T-helper 17 cell (primary cell): ENCODE measurements at regions not wholly inside any gene's neighbourhood (a gene's known extent, or its start where the extent isn't known, plus 50 kb on each side); places are given as distances from the start of the nearest gene placed in this dataset.

Experiments
- ATAC-seq: fragments of 150-1000 bp; cut with Tn5 transposase; 2 replicates; pipeline ENCODE4 v1.10.0; 2021; ENCODE audit warnings: mild to moderate bottlenecking, moderate library complexity
- DNase-seq, 3 donors: peaks; one replicate each; pipeline versions ENCODE4 v3.0.0 to v3.0.0-alpha.2; 2020 to 2021
- H3K9me3 ChIP-seq: one replicate; pipeline ENCODE4 v1.7.0; 2013; ENCODE audit warnings: low read length, mild to moderate bottlenecking; ENCODE audit not compliant: control insufficient read depth, poor library complexity, severe bottlenecking
- H3K27ac Mint-ChIP-seq: one replicate; pipeline ENCODE4 v1.8.0; 2022; ENCODE audit warnings: mild to moderate bottlenecking, moderate library complexity, mixed read lengths
- H3K27me3 Mint-ChIP-seq: one replicate; pipeline ENCODE4 v1.8.0; 2022; ENCODE audit warnings: mixed read lengths
- H3K36me3 Mint-ChIP-seq: one replicate; pipeline ENCODE4 v1.8.0; 2022; ENCODE audit warnings: low read depth, mixed read lengths
- H3K4me1 Mint-ChIP-seq: one replicate; pipeline ENCODE4 v1.8.0; 2022; ENCODE audit warnings: mild to moderate bottlenecking, mixed read lengths
- H3K4me3 Mint-ChIP-seq: one replicate; pipeline ENCODE4 v1.8.0; 2022; ENCODE audit warnings: mild to moderate bottlenecking, moderate library complexity, mixed read lengths

GRCh38 chr12:115489253-115489652 is 788.2 kb downstream of the MED13L start:
- DNase-seq (no peak), ATAC-seq (no peak)
- H3K4me3 Mint-ChIP-seq: no peak overlapping the region
- no peaks in the 10 kb centered on the region for H3K27me3 Mint-ChIP-seq
- H3K9me3 ChIP-seq: peaks cover 3% of the 10 kb centered on the region
- H3K36me3 Mint-ChIP-seq: no peaks in the 10 kb centered on the region
- H3K4me1 Mint-ChIP-seq: no peaks in the 10 kb centered on the region
- H3K27ac Mint-ChIP-seq: no peak overlapping the region

GRCh38 chr12:115485967-115486366 is 791.5 kb downstream of the MED13L start:
- no peak overlapping the region for H3K27ac Mint-ChIP-seq
- H3K4me3 Mint-ChIP-seq: no peak overlapping the region
- H3K9me3 ChIP-seq: peaks cover 3% of the 10 kb centered on the region
- H3K4me1 Mint-ChIP-seq: no peaks in the 10 kb centered on the region
- ATAC-seq (no peak), DNase-seq (no peak)
- no peaks in the 10 kb centered on the region for H3K27me3 Mint-ChIP-seq
- no peaks in the 10 kb centered on the region for H3K36me3 Mint-ChIP-seq

- no peak overlapping the region for H3K27ac Mint-ChIP-seq
- no peaks in the 10 kb centered on the region for H3K27me3 Mint-ChIP-seq
- no peaks in the 10 kb centered on the region for H3K4me1 Mint-ChIP-seq
- ATAC-seq (no peak), DNase-seq (no peak)
- H3K36me3 Mint-ChIP-seq: no peaks in the 10 kb centered on the region
- no peak overlapping the region for H3K4me3 Mint-ChIP-seq
- peaks cover 3% of the 10 kb centered on the region for H3K9me3 ChIP-seq
These were observed 792.0 kb downstream of the MED13L start for GRCh38 chr12:115485503-115485902.

- H3K36me3 Mint-ChIP-seq: no peaks in the 10 kb centered on the region
- no peaks in the 10 kb centered on the region for H3K4me1 Mint-ChIP-seq
- no peak overlapping the region for H3K27ac Mint-ChIP-seq
- DNase-seq (no peak), ATAC-seq (no peak)
- H3K4me3 Mint-ChIP-seq: no peak overlapping the region
- H3K9me3 ChIP-seq: no peaks in the 10 kb centered on the region
- H3K27me3 Mint-ChIP-seq: no peaks in the 10 kb centered on the region
These were observed 794.5 kb downstream of the MED13L start for GRCh38 chr12:115482943-115483342.

GRCh38 chr12:115481141-115481540 is 796.4 kb downstream of the MED13L start:
- no peaks in the 10 kb centered on the region for H3K36me3 Mint-ChIP-seq
- no peaks in the 10 kb centered on the region for H3K27me3 Mint-ChIP-seq
- no peak overlapping the region for H3K27ac Mint-ChIP-seq
- no peak for DNase-seq
- ATAC-seq: no peak
- H3K4me3 Mint-ChIP-seq: no peak overlapping the region
- no peaks in the 10 kb centered on the region for H3K4me1 Mint-ChIP-seq
- no peaks in the 10 kb centered on the region for H3K9me3 ChIP-seq

GRCh38 chr12:115478505-115478904 is 794.5 kb upstream of the TBX3 start:
- ATAC-seq: no peak
- Mint-ChIP-seq H3K4me1 (no peaks in the 10 kb centered on the region), H3K27me3 (no peaks in the 10 kb centered on the region), H3K4me3 (no peak overlapping the region), H3K27ac (no peak overlapping the region), H3K36me3 (no peaks in the 10 kb centered on the region)
- H3K9me3 ChIP-seq: no peaks in the 10 kb centered on the region
- DNase-seq: no peak

- no peaks in the 10 kb centered on the region for H3K9me3 ChIP-seq
- ATAC-seq (no peak), DNase-seq (no peak)
- H3K4me3 Mint-ChIP-seq: no peak overlapping the region
- no peaks in the 10 kb centered on the region for H3K27me3 Mint-ChIP-seq
- no peak overlapping the region for H3K27ac Mint-ChIP-seq
- H3K36me3 Mint-ChIP-seq: no peaks in the 10 kb centered on the region
- H3K4me1 Mint-ChIP-seq: no peaks in the 10 kb centered on the region
These were observed 790.8 kb upstream of the TBX3 start for GRCh38 chr12:115474539-115475353.

GRCh38 chr12:115473257-115473956 is 789.4 kb upstream of the TBX3 start:
- Mint-ChIP-seq H3K36me3 (no peaks in the 10 kb centered on the region), H3K27ac (no peak overlapping the region), H3K4me1 (no peaks in the 10 kb centered on the region), H3K4me3 (no peak overlapping the region), H3K27me3 (no peaks in the 10 kb centered on the region)
- ATAC-seq: no peak
- no peaks in the 10 kb centered on the region for H3K9me3 ChIP-seq
- DNase-seq: no peak

GRCh38 chr12:115472852-115473251 is 788.9 kb upstream of the TBX3 start:
- Mint-ChIP-seq H3K27ac (no peak overlapping the region), H3K4me3 (no peak overlapping the region), H3K4me1 (no peaks in the 10 kb centered on the region), H3K27me3 (no peaks in the 10 kb centered on the region), H3K36me3 (no peaks in the 10 kb centered on the region)
- no peaks in the 10 kb centered on the region for H3K9me3 ChIP-seq
- no peak for DNase-seq
- ATAC-seq: no peak

GRCh38 chr12:115470977-115471376 is 787.0 kb upstream of the TBX3 start:
- Mint-ChIP-seq H3K36me3 (no peaks in the 10 kb centered on the region), H3K27ac (no peak overlapping the region), H3K4me3 (no peak overlapping the region), H3K4me1 (no peaks in the 10 kb centered on the region), H3K27me3 (no peaks in the 10 kb centered on the region)
- H3K9me3 ChIP-seq: no peaks in the 10 kb centered on the region
- ATAC-seq: no peak
- no peak for DNase-seq

GRCh38 chr12:115470526-115470925 is 786.6 kb upstream of the TBX3 start:
- Mint-ChIP-seq H3K36me3 (no peaks in the 10 kb centered on the region), H3K4me3 (no peak overlapping the region), H3K27ac (no peak overlapping the region), H3K27me3 (no peaks in the 10 kb centered on the region), H3K4me1 (no peaks in the 10 kb centered on the region)
- no peak for ATAC-seq
- no peak for DNase-seq
- H3K9me3 ChIP-seq: no peaks in the 10 kb centered on the region

GRCh38 chr12:115468087-115468510 is 784.1 kb upstream of the TBX3 start:
- H3K4me3 Mint-ChIP-seq: no peak overlapping the region
- H3K27ac Mint-ChIP-seq: no peak overlapping the region
- DNase-seq (no peak), ATAC-seq (no peak)
- H3K27me3 Mint-ChIP-seq: no peaks in the 10 kb centered on the region
- H3K36me3 Mint-ChIP-seq: no peaks in the 10 kb centered on the region
- H3K4me1 Mint-ChIP-seq: no peaks in the 10 kb centered on the region
- no peaks in the 10 kb centered on the region for H3K9me3 ChIP-seq

GRCh38 chr12:115467531-115467930 is 783.6 kb upstream of the TBX3 start:
- Mint-ChIP-seq H3K27ac (no peak overlapping the region), H3K27me3 (no peaks in the 10 kb centered on the region), H3K36me3 (no peaks in the 10 kb centered on the region), H3K4me1 (no peaks in the 10 kb centered on the region), H3K4me3 (no peak overlapping the region)
- no peaks in the 10 kb centered on the region for H3K9me3 ChIP-seq
- DNase-seq: no peak
- ATAC-seq: no peak

- H3K4me3 Mint-ChIP-seq: no peak overlapping the region
- H3K27ac Mint-ChIP-seq: no peak overlapping the region
- DNase-seq (no peak), ATAC-seq (no peak)
- no peaks in the 10 kb centered on the region for H3K36me3 Mint-ChIP-seq
- H3K4me1 Mint-ChIP-seq: no peaks in the 10 kb centered on the region
- no peaks in the 10 kb centered on the region for H3K9me3 ChIP-seq
- H3K27me3 Mint-ChIP-seq: no peaks in the 10 kb centered on the region
These were observed 782.1 kb upstream of the TBX3 start for GRCh38 chr12:115466076-115466475.
